ENCODE measurements at regions not wholly inside any gene's neighbourhood (a gene's known extent, or its start where the extent isn't known, plus 50 kb on each side); places are given as distances from the start of the nearest gene placed in this dataset.
"Not testable (repeated sequence)": the region's sequence is repeated elsewhere in the genome, so short reads cannot be mapped to it uniquely, and the experiment has no call there.

DNA sequence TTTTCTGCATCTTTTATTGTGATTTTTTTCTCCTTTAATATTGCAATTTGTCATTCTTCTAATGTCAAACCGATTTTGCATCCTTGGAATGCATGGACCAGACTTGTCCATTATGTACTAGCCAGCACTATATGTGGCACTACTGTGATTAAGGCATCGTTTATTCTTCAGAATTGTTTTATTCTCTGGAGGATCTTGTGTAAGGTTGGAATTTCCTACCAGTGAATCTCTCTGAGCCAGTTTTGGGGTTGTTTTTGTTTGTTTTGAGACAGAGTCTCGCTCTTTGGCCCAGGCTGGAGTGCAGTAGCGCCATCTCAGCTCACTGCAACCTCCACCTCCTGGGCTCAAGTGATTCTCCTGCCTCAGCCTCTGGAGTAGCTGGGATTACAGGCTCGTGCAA is 58.5 kb downstream of the IGLL5 start:
- no peak for DNase-seq (ENCODE audit: extremely low read depth, low read depth)

DNA sequence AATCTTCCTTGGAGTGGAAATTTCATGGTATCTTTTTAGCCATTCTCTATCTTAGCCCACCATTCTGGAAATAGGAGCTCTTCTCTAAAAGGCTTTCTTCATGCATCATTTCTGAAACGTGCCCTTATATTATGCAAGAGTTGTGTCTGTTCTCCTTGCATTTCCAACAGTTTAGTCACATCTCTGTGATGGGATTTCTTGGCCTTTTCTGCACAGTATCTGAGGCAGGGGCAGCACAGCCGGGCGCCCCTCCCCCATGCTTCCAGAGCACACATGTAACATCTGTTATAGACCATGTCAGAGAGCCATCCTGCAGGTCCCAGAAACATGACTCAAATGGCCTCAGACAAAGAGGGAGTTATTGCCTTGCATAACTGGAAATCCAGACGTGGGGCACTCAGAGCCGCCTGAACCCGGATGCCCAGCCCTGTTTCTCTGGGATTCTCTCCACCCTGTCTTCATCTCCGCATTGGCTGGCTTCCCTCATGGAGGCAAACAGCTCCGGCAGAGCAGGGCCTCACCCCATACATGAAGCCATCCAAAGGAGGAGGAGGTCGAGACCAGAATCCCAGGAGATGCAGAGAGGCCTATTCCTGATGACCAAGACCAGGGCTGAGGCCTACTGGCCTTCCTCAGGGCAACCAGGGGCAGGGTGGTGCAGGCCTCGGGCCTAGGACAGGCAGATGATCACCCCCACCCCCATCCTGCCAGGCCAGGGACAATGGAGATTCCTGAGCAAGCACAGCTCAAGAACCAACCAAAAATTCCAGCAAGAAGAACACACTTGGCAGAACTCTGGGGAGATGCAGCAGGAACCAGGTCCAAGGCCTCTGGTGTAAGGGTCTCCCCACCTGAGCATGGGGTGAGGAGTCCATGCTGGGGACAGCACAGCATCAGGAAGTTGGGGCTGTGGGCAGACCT is 61.3 kb downstream of the IGLL5 start:
- no peak for DNase-seq (ENCODE audit: extremely low read depth, low read depth)

DNA sequence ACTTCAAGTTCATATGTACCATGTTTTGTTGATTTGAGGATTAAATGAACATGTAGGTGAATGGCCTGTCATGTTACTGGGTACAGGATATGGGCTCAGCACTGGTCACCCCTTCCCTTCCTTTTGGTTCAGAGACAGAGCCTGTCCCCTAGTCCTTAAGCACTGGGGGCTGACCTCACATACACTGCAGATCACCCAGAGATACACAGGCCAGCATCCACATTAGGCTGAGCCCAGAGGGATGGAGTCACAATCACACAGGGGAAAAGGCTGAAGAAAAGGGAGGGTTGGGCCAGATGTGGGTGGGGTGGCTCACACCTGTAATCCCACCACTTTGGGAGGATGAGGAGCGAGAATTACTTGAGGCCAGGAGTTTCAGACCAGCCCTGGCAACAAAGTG is 62.3 kb downstream of the IGLL5 start:
- no peak for DNase-seq (ENCODE audit: extremely low read depth, low read depth)

DNA sequence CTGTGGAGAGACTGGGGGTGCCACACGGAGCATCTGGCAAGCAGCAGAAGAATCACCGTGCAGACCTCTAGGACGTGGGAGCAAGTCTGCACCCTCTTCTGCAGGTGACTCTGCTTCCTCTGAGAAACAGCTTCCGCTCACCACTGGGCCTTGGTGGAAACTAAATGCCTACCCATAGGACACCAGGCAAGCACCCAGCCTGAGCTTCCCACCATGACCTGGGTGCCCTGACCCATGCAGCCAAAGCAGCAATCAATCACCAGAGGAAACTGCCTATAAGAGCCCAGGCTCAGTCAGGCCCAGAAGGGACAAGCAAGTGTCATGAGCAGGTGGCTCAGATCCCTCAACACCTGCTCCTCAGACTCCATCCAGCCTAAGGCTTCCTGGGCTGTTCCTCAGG is 63.4 kb downstream of the IGLL5 start:
- DNase-seq (ENCODE audit: extremely low read depth, low read depth) = no peak

DNA sequence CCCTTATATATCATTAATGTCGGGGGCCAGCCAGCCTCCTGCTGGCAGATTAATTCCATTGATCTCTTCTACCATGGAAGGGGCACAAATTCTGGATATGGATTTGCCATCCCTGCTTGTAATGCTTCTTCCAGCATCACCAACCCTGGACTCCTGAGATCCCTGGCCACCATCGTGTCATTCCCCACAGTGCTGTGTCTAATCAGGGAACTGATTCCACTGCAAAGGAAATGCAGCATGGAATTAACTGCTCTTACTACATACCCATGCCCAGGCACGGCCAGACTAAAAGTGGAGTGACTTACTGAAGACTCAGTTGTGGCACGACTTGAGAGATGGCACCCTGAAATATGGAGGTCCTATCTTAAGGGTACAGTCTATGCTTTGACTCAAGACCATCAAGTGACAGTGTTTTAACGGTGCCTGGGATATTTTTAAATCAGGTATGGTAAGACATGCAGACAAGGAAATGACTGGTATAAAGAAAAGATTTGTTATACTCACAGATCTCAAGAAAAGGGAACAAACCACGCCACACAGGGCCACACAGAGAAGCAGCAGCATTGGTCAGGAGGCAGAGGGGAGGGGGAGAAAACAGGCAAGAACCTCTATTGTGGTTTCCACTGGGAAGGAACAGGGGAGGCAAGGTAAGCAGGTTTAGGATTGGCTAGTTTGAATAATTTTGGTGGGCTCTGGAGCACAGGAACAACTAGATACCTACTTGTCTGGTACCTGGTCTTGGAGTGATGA is 65.1 kb downstream of the IGLL5 start:
- DNase-seq (ENCODE audit: extremely low read depth, low read depth) = no peak

DNA sequence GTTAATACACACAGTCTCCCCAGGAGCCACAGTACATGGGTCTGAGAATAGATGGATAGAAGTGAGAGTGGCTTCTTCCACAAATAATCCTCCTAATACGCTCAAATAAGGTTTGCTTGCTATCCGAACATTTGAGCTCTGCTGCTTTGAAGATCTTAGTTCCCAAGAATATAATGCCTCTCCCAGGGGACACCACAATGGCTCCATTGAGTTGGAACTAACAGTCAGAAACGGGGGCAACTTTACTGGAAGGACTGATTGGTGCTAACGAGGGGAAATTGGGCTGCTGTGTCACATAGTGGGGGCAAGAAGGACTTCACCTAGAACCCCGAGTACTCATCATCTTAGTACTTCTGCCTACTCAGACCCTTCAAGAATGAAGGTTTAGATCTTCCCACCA is 66.2 kb downstream of the IGLL5 start:
- DNase-seq (ENCODE audit: extremely low read depth, low read depth) = no peak

DNA sequence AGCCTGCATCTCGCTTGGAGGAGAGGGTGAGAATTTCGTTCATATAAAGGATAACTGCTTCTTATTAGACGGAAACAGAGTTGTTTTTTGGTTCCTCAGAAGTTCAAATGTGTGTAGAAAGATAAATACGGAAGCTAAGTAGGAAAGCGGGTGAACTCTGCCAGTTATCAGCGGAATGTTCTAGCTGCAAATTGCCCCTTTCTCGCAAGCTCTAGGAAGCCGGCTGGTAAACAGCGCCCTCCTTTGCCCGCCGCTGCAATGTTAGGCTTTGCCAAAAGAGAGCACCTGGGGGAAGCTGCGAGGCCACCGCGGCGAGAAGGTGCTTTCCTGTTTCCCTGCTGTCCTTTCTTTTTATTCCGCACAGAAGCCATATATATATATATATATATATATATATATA is 67.0 kb downstream of the IGLL5 start:
- peak; percentile 14 for DNase-seq (ENCODE audit: extremely low read depth, low read depth)

DNA sequence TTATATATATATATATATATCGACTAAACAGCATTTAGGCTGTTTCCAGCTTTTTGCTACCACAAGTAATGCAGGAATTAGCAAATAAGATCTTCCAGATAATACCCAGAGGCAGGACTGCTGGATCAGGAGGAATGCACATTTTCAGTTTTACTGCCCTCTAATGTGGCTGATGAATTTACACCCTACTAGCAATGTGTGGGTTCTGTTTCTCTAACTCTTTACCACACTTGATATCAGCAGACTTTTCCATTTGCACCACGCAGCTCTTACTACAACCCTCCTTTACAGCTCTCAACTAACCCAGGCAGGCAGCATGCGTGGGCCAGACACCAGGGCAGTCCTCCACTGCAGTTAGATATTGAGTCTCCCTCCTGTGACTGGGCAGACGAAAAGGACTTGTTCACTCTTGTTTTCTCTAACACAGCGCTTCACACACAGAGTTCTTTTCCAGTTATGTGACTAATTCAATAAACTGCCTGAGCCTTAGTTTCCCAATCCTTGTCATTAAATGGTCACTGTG is 67.7 kb downstream of the IGLL5 start:
- DNase-seq (ENCODE audit: extremely low read depth, low read depth) = no peak

DNA sequence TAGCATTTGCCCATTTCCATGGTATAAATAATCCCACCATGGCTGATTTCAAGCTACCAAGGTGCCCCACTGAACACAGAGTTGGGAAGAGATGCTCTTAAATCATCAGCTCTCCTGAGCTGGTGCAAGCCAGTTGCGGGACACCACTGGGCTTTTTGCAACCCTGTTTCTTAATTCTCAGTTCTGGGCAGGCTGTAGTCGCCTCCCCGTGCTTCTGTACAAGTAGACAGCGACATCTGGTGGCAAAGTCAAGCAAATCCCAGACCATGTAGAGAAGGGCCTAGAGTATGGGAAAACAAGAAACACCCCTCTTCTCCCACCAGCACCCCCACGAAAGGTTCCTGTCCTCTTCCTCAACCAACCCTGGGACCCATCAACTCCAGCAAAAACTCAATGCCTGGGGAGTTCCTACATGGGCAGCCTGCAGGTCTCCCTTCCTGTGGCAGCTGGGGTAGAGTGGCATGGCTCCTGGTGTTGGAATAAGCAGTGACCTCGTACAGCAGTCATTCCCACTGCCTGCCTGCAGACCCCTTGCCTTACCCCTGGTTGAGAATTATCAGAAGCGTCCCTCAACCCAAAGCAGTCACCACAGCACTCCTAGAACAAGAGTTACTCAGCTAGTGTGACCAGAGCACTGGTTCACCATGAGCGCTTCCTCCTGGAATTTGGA is 68.4 kb downstream of the IGLL5 start:
- peak; percentile 47 for DNase-seq (ENCODE audit: extremely low read depth, low read depth)

DNA sequence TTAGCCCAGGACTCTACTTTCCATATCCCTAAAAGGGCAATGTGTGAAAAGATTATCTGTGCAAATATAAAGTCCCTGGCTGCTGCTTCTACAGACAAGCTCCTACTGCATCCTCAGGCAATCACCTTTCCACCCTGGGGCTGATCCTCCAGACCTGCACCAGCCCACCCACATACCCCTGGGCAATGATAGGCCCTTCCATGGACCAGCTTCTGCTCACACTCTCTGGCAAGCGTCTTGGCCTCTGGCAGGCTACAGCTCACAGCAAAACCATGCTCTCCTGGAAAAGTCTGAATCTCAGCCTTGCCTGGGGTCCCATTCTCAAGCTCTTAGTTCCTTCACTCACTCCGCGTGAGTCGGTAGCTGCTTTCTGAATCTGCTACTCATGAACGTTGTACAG is 69.5 kb downstream of the IGLL5 start:
- DNase-seq (ENCODE audit: extremely low read depth, low read depth) = no peak

DNA sequence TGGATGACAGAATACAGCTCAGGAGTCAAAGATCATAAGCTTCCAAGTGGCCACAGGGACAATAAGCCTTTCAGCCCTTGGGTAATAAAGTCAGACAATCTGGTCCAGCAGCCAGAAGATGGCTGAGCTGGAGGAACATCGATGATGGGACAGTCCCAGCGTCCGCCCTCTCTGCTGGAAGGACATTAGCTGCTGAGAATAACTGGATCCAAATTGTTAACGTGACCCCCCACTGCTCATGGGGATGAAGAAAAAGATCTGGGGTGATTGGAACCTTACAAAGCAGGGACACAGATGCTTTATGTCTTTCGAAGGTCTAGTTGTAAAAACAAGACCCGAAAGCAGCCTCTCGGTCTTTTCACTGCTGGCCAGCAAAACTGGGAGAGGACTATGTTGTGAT is 71.0 kb downstream of the IGLL5 start:
- no peak for DNase-seq (ENCODE audit: extremely low read depth, low read depth)

DNA sequence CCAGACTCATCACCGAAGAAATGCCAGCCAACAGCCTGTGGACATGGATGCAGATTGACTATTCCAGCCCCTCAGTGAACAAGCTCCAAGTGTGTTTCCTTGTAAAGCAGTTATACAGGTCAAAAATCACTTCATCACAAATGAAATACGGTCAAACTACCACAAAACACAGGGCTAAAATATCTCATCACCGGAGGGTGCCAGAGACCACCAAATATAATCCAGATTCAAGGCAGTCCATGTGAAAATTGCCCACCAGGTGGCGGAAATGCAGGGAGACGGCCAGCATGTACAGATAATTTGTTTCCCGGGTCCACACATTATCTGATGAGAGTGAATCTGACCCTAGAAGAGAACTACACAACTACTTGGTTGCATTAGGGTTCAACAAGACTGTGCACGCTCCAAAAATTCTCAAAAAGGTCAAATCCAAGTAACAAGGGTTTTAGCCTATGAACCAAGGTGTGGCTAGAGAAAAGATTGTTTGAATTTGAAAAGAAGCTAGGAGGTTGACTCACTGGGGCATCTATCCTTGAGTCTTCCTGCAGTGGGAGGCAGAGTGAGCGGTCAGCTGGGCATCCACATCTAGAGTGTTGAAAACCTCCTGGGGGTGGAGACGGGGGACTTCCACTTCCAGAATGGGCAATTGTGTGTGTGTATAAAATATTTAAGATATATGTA is 71.7 kb downstream of the IGLL5 start:
- DNase-seq (ENCODE audit: extremely low read depth, low read depth) = peak; percentile 51

DNA sequence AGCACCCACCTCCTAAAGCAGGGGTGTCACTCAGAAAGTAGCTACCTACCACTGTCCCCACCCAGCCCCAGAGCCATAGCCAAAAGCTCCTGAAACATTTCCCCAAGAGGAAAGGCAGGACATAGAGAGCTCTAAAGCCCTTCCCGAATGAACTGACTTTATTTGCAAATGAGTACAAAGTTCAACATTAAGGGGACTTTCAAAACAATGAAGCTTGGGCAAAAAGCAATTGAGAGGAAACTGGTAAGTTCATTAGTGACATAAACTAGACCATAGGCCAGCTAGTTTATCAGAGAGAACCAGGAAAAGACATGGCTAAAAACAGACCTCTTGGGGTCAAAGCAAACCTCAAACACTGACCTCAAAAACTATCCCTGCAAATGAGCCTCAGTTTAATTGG is 72.7 kb downstream of the IGLL5 start:
- no peak for DNase-seq (ENCODE audit: extremely low read depth, low read depth)

DNA sequence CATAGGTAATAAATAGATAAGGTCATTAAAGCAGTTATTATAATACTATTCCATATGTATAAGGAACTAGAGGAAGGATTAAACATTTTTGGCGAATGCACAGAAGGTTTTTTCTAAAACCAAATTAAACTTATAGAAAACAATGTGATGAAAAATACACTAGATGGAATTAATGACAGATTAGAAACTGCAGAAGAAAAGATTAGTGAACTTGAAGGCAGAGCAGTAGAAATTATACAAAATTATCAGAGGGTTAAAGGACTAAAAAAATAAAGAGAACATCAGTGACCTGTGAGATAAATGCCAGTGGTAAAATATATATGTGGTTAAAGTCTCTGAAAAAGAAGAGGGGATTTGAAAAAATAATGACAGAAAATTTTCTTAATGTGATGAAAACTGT is 74.0 kb downstream of the IGLL5 start:
- no peak for DNase-seq (ENCODE audit: extremely low read depth, low read depth)

DNA sequence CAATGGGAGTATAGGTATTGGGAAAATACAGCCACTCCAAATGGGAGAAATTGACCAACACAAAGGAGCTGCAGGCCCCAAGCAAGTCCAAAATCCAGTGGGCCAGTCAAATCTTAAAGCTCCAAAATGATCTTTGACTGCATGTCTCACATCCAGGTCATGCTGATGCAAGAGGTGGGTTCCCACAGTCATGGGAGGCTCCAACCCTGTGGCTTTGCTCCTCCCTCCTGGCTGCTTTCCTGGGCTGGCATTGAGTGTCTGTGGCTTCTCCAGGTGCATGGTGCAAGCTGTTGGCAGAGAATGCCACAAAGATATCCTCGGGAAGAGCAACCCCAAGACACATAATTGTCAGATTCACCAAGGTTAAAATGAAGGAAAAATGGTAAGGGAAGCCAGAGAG is 80.8 kb downstream of the IGLL5 start:
- no peak for DNase-seq (ENCODE audit: extremely low read depth, low read depth)

DNA sequence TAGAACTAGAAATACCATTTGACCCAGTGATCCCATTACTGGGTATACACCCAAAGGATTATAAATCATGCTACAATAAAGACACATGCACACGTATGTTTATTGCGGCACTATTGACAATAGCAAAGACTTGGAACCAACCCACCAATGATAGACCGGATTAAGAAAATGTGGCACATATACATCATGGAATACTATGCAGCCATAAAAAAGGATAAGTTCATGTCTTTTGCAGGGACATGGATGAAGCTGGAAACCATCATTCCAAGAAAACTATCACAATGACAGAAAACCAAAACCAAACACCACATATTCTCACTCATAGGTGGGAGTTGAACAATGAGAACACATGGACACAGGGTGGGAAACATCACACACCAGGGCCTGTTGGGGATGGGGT is 85.0 kb downstream of the IGLL5 start:
- DNase-seq (ENCODE audit: extremely low read depth, low read depth) = not testable (repeated sequence)

DNA sequence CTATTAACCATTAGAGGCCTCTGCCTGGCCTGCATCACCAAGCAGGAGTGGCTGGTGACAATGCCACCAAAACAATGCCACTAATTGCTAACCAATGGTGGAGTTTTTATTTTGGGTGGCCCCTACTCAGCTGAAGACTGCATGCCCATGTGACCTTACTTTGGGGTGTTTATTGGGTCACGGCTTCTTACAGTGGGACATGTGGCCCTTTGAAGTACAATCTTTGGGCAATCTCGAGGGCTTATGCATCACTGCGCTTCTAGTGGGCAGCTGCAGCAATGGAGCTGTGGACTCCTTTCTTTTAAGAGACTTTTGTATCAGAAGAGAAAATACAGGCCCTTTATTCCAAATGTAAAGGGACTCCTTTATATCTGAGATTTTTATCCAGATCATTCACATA is 85.7 kb downstream of the IGLL5 start:
- DNase-seq (ENCODE audit: extremely low read depth, low read depth) = no peak

DNA sequence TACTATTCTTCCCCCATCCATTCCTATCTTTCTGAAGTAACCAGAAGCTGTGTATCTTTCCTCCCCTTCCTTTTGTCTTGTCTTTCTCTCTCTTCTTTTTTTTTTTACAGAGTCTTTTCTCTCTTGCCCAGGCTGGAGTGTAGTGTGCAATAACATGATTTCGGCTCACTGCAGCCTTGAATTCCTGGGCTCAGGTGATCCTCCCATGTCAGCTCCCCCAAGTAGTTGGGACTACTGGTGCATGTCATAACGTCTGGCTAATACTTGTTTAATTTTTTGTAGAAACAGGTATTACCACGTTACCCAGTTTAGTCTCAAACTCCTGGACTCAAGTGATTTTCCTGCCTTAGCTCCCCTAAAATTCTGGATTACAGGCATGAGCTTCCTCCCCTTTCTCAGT is 86.5 kb downstream of the IGLL5 start:
- no peak for DNase-seq (ENCODE audit: extremely low read depth, low read depth)

DNA sequence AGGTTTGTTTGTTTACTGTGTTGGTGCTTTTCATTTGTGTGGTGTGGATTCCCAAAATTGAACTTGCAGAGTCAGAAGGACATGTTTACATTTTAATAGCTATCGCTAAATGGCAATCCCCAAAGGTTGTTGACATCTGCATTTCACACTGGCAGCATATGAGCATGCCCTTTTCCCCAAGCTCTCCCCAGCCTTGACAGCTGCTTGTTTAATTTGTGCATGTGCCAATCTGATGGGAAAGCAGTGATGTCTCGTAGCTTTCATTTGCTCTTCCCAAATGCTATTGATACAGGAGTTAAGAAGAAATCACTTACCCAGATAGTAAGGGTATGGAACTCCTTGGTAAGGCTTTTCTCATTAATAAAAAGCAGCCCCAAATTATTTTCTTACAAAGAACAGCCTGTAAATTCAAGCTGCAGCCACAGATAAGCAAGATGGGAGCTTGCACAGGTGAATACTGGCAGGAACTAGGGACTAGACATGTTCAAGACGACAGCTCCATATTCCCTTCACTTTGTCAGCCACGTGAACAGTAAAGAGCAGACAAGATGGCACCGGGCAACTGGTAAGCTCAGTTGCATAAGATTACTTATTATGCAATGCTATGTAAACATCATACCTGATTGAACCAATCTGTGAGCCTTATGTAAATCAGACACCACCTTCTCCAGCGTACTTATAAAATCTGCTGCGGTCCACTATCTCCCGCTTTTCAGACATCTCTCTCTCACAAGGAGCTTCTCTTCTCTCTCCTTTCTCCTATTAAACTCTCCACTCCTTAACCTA is 87.4 kb downstream of the IGLL5 start:
- DNase-seq (ENCODE audit: extremely low read depth, low read depth) = no peak

All from NCI-H460 (cell line).